ENCODE measurements at regions not wholly inside any gene's neighbourhood (a gene's known extent, or its start where the extent isn't known, plus 50 kb on each side); places are given as distances from the start of the nearest gene placed in this dataset.

GRCh38 chr13:64817691-64818090 lies 2412.4 kb downstream of the PCDH9 start:
- no peak for TF ChIP-seq MAX (IDR thresholded peaks at IDR 0.05)
- no peak for TF ChIP-seq EP300 (IDR thresholded peaks at IDR 0.05; ENCODE audit: borderline replicate concordance)
- TF ChIP-seq REST (IDR thresholded peaks at IDR 0.05; ENCODE audit: low read depth): no peak
- no peak for TF ChIP-seq TEAD4 (IDR thresholded peaks at IDR 0.05)
- no peak for TF ChIP-seq RAD21 (IDR thresholded peaks at IDR 0.05; ENCODE audit: low read depth)
- TF ChIP-seq NFIC (IDR thresholded peaks at IDR 0.05): no peak
- no peak for TF ChIP-seq ZBTB7A (IDR thresholded peaks at IDR 0.05; ENCODE audit: low read depth)
- TF ChIP-seq EGR1 (IDR thresholded peaks at IDR 0.05): no peak
